Activated CD4-positive, alpha-beta memory T cell treated with anti-CD3 and anti-CD28 coated beads, Interleukin-2, amount 10 ng/mL, durations not matched to agents 7 days and 5 days (primary cell): ENCODE measurements at regions not wholly inside any gene's neighbourhood (a gene's known extent, or its start where the extent isn't known, plus 50 kb on each side); places are given as distances from the start of the nearest gene placed in this dataset.

Source experiments
- CTCF ChIA-PET: fragments of 350-600 bp; sonication (Branson Sonifier 250); formaldehyde crosslinking; loops from one replicate; lab custom pipeline; 2021; ENCODE audit warnings: antibody characterized with exemption, inconsistent platforms; lab: Charles Lee
- POLR2A ChIA-PET: fragments of 350-600 bp; sonication (Branson Sonifier 250); formaldehyde crosslinking; loops from one replicate; lab custom pipeline; 2021; ENCODE audit warnings: antibody characterized with exemption; lab: Charles Lee
- DNase-seq: peaks from one replicate; pipeline ENCODE4 v3.0.0-alpha.2; 2020
- H3K27ac Mint-ChIP-seq: one replicate; pipeline ENCODE4 v1.8.0; 2021; ENCODE audit warnings: mild to moderate bottlenecking, mixed read lengths
- H3K27me3 Mint-ChIP-seq: one replicate; pipeline ENCODE4 v1.8.0; 2021; ENCODE audit warnings: mixed read lengths
- H3K36me3 Mint-ChIP-seq: one replicate; pipeline ENCODE4 v1.8.0; 2021; ENCODE audit warnings: low read depth, mixed read lengths
- H3K4me1 Mint-ChIP-seq: one replicate; pipeline ENCODE4 v1.8.0; 2021; ENCODE audit warnings: mixed read lengths
- H3K4me3 Mint-ChIP-seq: one replicate; pipeline ENCODE4 v1.8.0; 2021; ENCODE audit warnings: mild to moderate bottlenecking, mixed read lengths
- H3K9me3 Mint-ChIP-seq: one replicate; pipeline ENCODE4 v1.8.0; 2021; ENCODE audit warnings: mixed read lengths

- no peaks in the 10 kb centered on the region for H3K9me3 Mint-ChIP-seq
- no peaks in the 10 kb centered on the region for H3K36me3 Mint-ChIP-seq
- H3K27me3 Mint-ChIP-seq, result peaks cover 11% of the 10 kb centered on the region
- no peak for DNase-seq
- POLR2A ChIA-PET, result no interaction called here
- CTCF ChIA-PET, result no interaction called here
- H3K4me1 Mint-ChIP-seq, result no peaks in the 10 kb centered on the region
- H3K4me3 Mint-ChIP-seq, result no peak overlapping the region
- no peak overlapping the region for H3K27ac Mint-ChIP-seq
Observed at GRCh38 chr5:74015716-74016115, 389.7 kb downstream of the ARHGEF28 start.

GRCh38 chr5:74013222-74013621, 387.2 kb downstream of the ARHGEF28 start:
- Mint-ChIP-seq H3K27ac (no peak overlapping the region), H3K4me1 (no peaks in the 10 kb centered on the region), H3K27me3 (peaks cover 9% of the 10 kb centered on the region), H3K9me3 (no peaks in the 10 kb centered on the region), H3K36me3 (no peaks in the 10 kb centered on the region), H3K4me3 (no peak overlapping the region)
- POLR2A ChIA-PET, result no interaction called here
- no peak for DNase-seq
- CTCF ChIA-PET, result no interaction called here

- H3K9me3 Mint-ChIP-seq, result no peaks in the 10 kb centered on the region
- no peak overlapping the region for H3K27ac Mint-ChIP-seq
- H3K27me3 Mint-ChIP-seq, result peaks cover 12% of the 10 kb centered on the region
- no peaks in the 10 kb centered on the region for H3K36me3 Mint-ChIP-seq
- no peak overlapping the region for H3K4me3 Mint-ChIP-seq
- H3K4me1 Mint-ChIP-seq, result no peaks in the 10 kb centered on the region
- CTCF ChIA-PET, result interaction anchor here (0.7 kb wide), 1 partner anchor 640 kb away, joined by 3 read pairs; no protein-coding TSS in a partner anchor
- DNase-seq, result no peak
- POLR2A ChIA-PET, result no interaction called here
Observed at GRCh38 chr5:74009502-74009901, 383.5 kb downstream of the ARHGEF28 start.

- DNase-seq, result no peak
- Mint-ChIP-seq H3K9me3 (no peaks in the 10 kb centered on the region), H3K4me1 (no peaks in the 10 kb centered on the region), H3K4me3 (no peak overlapping the region), H3K36me3 (no peaks in the 10 kb centered on the region), H3K27me3 (peaks cover 8% of the 10 kb centered on the region), H3K27ac (no peak overlapping the region)
- CTCF ChIA-PET, result no interaction called here
- POLR2A ChIA-PET, result no interaction called here
Observed at GRCh38 chr5:74007193-74007592, 381.2 kb downstream of the ARHGEF28 start.

GRCh38 chr5:73999297-73999696, 373.3 kb downstream of the ARHGEF28 start:
- ChIA-PET CTCF (no interaction called here), POLR2A (no interaction called here)
- H3K4me3 Mint-ChIP-seq, result no peak overlapping the region
- no peak overlapping the region for H3K27ac Mint-ChIP-seq
- no peaks in the 10 kb centered on the region for H3K4me1 Mint-ChIP-seq
- H3K27me3 Mint-ChIP-seq, result peaks cover 7% of the 10 kb centered on the region
- no peak for DNase-seq
- H3K36me3 Mint-ChIP-seq, result no peaks in the 10 kb centered on the region
- no peaks in the 10 kb centered on the region for H3K9me3 Mint-ChIP-seq

- no peaks in the 10 kb centered on the region for H3K36me3 Mint-ChIP-seq
- POLR2A ChIA-PET, result no interaction called here
Observed at GRCh38 chr5:73998489-73998888, 372.5 kb downstream of the ARHGEF28 start.

GRCh38 chr5:73997960-73998359, 372.0 kb downstream of the ARHGEF28 start:
- POLR2A ChIA-PET, result no interaction called here
- no peaks in the 10 kb centered on the region for H3K4me1 Mint-ChIP-seq
- H3K4me3 Mint-ChIP-seq, result no peak overlapping the region
- no peaks in the 10 kb centered on the region for H3K9me3 Mint-ChIP-seq
- peaks cover 10% of the 10 kb centered on the region for H3K27me3 Mint-ChIP-seq
- no peaks in the 10 kb centered on the region for H3K36me3 Mint-ChIP-seq
- no peak overlapping the region for H3K27ac Mint-ChIP-seq
- DNase-seq, result no peak
- CTCF ChIA-PET, result no interaction called here

More at GRCh38 chr5:73998489-73998888, 372.5 kb downstream of the ARHGEF28 start:
- CTCF ChIA-PET, result no interaction called here
- H3K4me3 Mint-ChIP-seq, result no peak overlapping the region
- DNase-seq, result no peak
- H3K9me3 Mint-ChIP-seq, result no peaks in the 10 kb centered on the region
- H3K27me3 Mint-ChIP-seq, result peaks cover 10% of the 10 kb centered on the region
- H3K27ac Mint-ChIP-seq, result no peak overlapping the region
- H3K4me1 Mint-ChIP-seq, result no peaks in the 10 kb centered on the region

GRCh38 chr5:73996151-73996755, 370.3 kb downstream of the ARHGEF28 start:
- no peaks in the 10 kb centered on the region for H3K9me3 Mint-ChIP-seq
- H3K36me3 Mint-ChIP-seq, result no peaks in the 10 kb centered on the region
- ChIA-PET POLR2A (no interaction called here), CTCF (no interaction called here)
- no peak overlapping the region for H3K27ac Mint-ChIP-seq
- peaks cover 14% of the 10 kb centered on the region for H3K27me3 Mint-ChIP-seq
- H3K4me1 Mint-ChIP-seq, result no peaks in the 10 kb centered on the region
- H3K4me3 Mint-ChIP-seq, result no peak overlapping the region
- DNase-seq, result no peak

- DNase-seq, result no peak
Observed at GRCh38 chr5:73994963-73995362, 369.0 kb downstream of the ARHGEF28 start.

More at GRCh38 chr5:73994963-73995362, 369.0 kb downstream of the ARHGEF28 start:
- no peaks in the 10 kb centered on the region for H3K4me1 Mint-ChIP-seq
- no peak overlapping the region for H3K4me3 Mint-ChIP-seq
- H3K27me3 Mint-ChIP-seq, result peaks cover 11% of the 10 kb centered on the region
- no peak overlapping the region for H3K27ac Mint-ChIP-seq
- no peaks in the 10 kb centered on the region for H3K9me3 Mint-ChIP-seq
- POLR2A ChIA-PET, result no interaction called here
- CTCF ChIA-PET, result no interaction called here
- no peaks in the 10 kb centered on the region for H3K36me3 Mint-ChIP-seq
